H4 (cell line): ENCODE measurements at regions not wholly inside any gene's neighbourhood (a gene's known extent, or its start where the extent isn't known, plus 50 kb on each side); places are given as distances from the start of the nearest gene placed in this dataset.
A peak's percentile ranks its signal among the peaks of the same experiment; 100 is the strongest.
"Not testable (repeated sequence)": the region's sequence is repeated elsewhere in the genome, so short reads cannot be mapped to it uniquely, and the experiment has no call there.

Experiments
- DNase-seq: peaks from one replicate; pipeline ENCODE4 v3.0.0-alpha.2; 2015; ENCODE audit warnings: low spot score

DNA sequence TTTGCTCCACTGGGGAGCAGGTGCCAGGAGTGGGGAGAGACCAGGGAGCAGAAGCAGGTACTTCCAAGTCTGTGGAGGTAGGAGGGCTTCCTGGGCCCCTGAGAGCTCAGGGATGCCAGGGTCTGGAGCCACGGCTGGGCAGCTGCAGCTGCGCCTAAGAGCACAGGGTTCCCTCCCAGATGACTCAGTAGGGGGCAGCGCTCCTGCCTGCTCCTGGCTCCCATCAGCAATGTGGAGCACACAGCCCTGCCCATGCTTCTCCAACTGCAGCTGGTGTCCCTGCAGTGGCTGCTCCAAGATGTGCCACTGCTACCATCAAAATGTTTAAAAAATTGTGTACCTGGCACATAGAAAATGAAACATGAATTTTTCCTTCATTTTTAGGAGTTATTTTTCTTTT lies 1028.2 kb downstream of the PCDH7 start:
- DNase-seq = no peak

DNA sequence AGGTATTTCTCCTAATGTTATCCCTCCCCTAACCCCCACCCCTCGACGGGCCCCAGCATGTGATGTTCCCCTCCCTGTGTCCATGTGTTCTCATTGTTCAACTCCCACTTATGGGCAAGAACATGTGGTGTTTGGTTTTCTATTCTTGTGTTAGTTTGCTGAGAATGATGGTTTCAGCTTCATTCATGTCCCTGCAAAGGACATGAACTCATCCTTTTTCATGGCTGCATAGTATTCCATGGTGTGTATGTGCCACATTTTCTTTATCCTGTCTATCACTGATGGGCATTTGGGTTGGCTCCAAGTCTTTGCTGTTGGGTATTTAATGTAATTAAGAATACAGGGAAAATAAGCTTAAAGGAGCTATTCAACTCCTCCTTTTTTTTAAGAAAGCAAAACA lies 1030.4 kb downstream of the PCDH7 start:
- DNase-seq = not testable (repeated sequence)

DNA sequence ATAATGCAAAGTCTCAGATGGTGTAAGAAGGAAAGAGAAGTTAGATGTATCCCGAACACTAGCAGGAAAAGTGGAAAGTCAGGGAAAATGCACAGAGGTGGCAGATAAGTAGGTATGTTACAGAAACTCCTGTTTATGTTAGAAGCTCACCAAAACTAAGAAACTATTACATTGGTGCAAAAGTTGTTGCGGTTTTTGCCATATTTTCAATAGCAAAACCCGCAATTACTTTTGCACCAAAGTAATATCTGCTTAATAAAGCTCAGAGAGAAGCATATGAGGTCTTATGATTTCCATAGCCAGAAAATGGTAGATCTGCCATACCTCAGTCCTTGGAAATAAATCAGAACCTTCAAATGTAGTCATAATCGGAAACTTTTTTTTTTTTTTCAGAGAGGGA lies 1035.6 kb downstream of the PCDH7 start:
- no peak for DNase-seq

GRCh38 chr4:31768756-31769155 lies 1048.6 kb downstream of the PCDH7 start:
- no peak for DNase-seq

- DNase-seq = no peak
These were observed 1063.1 kb downstream of the PCDH7 start for GRCh38 chr4:31783311-31783710.

- DNase-seq = no peak
These were observed 1064.4 kb downstream of the PCDH7 start for GRCh38 chr4:31784558-31784957.

DNA sequence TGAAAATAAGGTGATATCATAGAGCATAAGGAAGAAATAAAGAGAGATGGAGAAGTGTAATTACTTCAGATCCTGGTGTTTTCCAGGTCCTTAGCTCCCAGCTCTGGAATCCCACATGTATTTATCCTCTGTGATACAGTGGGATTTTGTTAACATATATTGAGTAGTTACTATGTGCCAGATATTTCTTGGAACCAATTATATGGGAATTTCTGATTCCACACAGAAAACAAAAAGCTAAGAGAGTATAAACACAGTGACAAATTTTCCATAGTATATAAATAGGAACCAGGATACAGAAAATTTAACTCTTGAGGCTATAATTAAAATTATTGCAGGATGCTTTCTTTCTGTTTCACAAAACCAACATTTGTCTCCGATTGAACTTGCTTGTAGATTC lies 1067.5 kb downstream of the PCDH7 start:
- DNase-seq = no peak

DNA sequence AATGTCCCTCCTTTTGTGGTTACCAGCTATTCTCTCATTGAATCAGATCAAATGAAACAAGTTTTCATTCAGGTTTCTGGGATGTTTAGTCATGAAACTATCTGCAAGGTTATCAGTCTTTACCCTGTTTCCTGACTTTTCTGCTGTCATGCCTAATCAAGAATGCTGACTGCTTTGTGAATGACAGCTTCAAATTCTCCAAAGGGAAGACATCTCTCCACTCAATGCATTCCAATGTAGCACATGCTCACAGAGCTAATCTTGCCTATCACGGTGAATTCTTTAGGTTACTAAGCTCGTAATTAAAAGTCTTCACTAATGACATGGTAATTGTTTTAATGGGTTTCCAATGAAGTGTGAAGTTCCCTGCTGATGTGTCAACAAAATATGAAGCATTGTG lies 1068.5 kb downstream of the PCDH7 start:
- DNase-seq = no peak

DNA sequence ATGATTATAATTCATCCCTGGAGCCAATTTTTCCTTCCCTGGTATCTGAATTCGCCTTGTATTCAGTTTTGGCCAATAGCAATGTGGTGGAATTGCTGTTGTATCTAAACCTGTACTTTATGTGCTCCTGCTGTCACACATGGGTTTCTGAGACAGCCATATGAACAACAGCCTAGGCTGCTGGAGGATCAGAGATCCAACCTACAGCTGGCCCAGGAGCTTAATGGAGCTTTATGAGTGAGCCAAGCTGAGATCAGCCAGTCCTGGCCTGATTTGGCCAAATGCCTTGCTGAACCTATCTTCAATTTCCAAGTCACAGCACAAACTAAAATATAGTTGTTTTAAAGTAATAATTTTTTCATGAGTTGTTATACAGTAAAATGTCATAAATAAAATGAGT lies 1071.5 kb downstream of the PCDH7 start:
- DNase-seq = no peak

- DNase-seq = no peak
These were observed 1073.7 kb downstream of the PCDH7 start for GRCh38 chr4:31793907-31794306.

GRCh38 chr4:31797052-31797451 lies 1076.9 kb downstream of the PCDH7 start:
- DNase-seq = not testable (repeated sequence)

DNA sequence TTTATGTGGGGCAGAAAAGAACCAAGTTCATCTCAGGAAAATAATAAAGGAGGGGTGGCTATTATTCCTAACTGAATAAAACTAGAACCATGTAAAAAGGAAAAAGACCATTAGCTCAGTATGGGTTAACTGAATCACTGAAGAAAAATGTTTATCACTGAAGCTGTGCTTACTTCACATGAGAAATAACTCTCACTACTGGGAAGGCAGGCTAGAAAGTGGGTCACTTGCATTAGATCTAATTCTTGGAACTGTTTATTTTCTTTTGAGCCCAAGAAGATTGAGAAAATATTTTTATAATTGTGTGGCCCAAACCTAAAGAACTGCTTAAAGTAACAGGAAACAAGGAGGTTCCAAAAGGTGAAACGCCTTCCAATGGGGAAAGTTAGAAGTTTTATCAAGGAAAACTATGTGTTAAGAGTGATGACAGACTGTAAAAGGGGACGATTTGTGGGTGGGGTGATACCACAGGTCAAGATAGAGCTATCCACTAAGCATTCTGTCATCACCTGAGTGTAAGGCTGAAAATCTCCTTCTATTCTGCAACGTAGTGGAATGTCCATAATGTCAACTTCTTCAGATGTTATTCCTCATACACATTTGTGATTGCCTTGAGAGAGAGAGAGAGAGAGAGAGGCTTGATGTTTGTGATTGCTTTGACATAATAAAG lies 1083.5 kb downstream of the PCDH7 start:
- DNase-seq = no peak

GRCh38 chr4:31807036-31807435 lies 1086.9 kb downstream of the PCDH7 start:
- peak; percentile 17 for DNase-seq

- DNase-seq = no peak
These were observed 1124.2 kb downstream of the PCDH7 start for GRCh38 chr4:31844350-31844749.

DNA sequence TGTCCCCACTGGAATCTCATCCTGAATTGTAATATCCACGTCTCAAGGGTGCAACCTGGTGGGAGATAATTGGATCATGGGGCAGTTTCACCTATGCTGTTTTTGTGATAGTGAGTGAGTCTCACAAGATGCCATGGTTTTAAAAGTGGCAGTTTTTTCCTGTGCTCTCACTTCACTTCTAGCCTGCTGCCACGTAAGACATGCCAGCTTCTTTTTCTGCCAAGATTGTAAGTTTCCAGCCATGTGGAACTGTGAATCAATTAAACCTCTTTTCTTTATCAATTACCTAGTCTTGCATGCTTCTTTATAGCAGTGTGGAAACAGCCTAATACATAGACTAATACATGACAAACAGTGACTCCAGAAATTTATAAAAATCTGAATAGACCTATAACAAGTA lies 1131.8 kb downstream of the PCDH7 start:
- DNase-seq = no peak

DNA sequence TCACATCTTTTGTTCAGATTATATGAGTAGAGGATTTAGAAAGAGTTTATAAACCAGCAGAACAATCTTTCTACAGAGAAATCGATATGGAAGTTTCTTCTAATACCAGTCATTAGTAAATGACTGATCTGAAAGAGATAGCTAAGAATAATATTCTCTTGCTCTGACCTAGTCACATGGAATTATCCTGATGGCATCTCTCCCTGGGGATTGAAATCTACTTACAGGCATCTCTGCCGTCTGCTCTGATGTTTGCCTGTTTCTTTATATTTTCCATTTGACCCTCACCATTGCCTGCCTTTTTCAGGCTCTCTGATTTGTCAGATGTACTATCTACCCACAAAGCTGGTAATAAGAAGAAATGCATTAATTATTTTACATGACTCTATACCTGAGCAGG lies 1157.3 kb downstream of the PCDH7 start:
- DNase-seq = no peak

DNA sequence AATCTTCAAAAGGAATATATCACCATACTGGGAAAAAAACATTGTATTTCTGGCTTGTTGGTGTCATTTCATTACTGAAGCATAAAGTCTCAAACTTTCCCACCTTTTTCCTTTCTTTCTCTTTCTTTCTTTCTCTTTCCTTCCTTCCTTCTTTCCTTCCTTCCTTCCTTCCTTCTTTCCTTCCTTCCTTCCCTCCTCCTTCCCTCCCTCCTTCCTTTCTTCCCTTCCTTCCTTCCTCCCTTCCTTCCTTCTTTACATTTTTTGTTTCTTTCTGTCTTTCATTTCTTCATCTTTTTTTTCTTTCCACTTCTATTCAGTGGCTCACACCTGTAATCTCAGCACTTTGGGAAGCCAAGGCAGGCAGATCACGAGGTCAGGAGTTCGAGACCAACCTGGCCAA lies 1160.7 kb downstream of the PCDH7 start:
- DNase-seq = not testable (repeated sequence)

GRCh38 chr4:31896349-31896748 lies 1176.2 kb downstream of the PCDH7 start:
- DNase-seq = no peak

- DNase-seq = no peak
These were observed 1185.2 kb downstream of the PCDH7 start for GRCh38 chr4:31905363-31905762.

- DNase-seq = no peak
These were observed 1188.1 kb downstream of the PCDH7 start for GRCh38 chr4:31908261-31908660.

DNA sequence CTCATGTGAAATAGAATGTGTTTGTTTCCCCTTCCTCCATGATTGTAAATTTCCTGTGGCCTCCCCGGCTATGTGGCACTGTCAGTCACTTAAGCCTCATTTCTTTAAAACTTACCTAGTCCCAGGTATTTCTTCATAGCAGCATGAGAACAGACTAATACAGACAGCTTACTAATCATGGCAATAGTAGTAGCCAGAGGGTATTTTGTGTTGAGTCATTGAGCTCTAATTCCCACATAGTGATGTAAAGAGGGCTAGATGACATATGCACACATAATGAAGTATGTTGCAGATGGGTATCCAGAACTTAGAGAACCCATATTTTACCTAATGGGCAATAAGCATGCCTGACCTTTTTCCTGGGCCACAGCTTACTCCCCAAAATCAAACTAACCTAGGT lies 1197.2 kb downstream of the PCDH7 start:
- DNase-seq = no peak

DNA sequence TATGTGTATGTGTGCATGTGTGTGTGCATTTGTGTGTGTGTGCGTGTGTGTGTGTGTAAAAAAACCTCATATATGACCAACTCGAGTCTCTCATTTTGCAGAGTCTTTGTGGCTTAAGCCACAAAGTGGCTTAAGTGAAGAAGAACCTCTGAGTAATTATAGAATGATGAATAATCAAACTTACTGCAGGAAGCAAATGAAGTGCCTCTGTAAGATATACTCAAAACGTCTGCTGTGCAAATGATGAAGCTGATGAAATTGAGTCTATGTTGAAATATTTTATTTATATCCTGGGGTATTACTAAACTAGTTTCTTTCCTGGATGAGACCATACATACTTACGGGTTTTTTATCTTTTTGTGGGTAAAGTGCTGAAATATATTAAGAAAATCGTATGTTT lies 1198.7 kb downstream of the PCDH7 start:
- peak; percentile 49 for DNase-seq

DNA sequence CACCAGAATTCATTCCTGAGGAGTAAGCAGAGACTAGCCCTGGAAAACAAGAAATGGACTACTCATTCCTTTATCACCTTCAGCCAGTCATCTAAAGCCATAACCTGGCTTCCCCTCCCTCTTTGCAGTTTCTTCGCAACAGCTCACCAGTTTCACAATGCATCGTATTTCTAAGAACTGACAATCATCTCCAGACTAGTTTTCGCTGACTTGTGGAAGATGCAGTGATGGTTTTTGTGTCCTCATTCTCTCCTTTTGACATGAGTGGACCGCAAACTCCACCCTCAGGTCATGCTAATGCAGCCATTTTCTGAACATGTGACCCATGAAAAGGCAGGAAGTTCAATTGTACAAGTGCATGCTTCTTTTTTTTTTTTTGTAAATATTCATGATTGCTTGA lies 1203.5 kb downstream of the PCDH7 start:
- no peak for DNase-seq

GRCh38 chr4:31929676-31930345 lies 1209.6 kb downstream of the PCDH7 start:
- DNase-seq = no peak
